Vagina (tissue), 2 donors: ENCODE measurements at regions not wholly inside any gene's neighbourhood (a gene's known extent, or its start where the extent isn't known, plus 50 kb on each side); places are given as distances from the start of the nearest gene placed in this dataset.

Experiments
- POLR2A ChIP-seq, 2 donors: fragments of 450-650 bp; IDR thresholded peaks; one replicate each; pipeline ENCODE4 v1.6.1; 2017; ENCODE audit warnings: antibody characterized with exemption in 2 of 2, mild to moderate bottlenecking in 2 of 2, moderate library complexity in 2 of 2
- POLR2AphosphoS5 ChIP-seq, 2 donors: sonication (generic); formaldehyde crosslinking; IDR thresholded peaks; one replicate each; pipeline ENCODE4 v1.9.0; 2017; ENCODE audit warnings: antibody characterized with exemption in 2 of 2, mild to moderate bottlenecking in 2 of 2, low read depth in 1 of 2; ENCODE audit not compliant: insufficient read depth in 1 of 2
- TF ChIP-seq, protein P1 (sequence below), 3 experiments: fragments of 450-650 bp in 2 of 3; fragments of 200-600 bp in 1 of 3; sonication (generic) in 1 of 3; IDR thresholded peaks; one replicate each; pipeline ENCODE4 v1.5.1; 2017 to 2019; ENCODE audit warnings: antibody characterized with exemption in 3 of 3, mild to moderate bottlenecking in 2 of 3, moderate library complexity in 2 of 3

GRCh38 chr4:124151031-124151430 lies 561.5 kb downstream of the ANKRD50 start:
- no peak for TF ChIP-seq POLR2A (IDR thresholded peaks at IDR 0.05)
- TF ChIP-seq, protein P1, sequence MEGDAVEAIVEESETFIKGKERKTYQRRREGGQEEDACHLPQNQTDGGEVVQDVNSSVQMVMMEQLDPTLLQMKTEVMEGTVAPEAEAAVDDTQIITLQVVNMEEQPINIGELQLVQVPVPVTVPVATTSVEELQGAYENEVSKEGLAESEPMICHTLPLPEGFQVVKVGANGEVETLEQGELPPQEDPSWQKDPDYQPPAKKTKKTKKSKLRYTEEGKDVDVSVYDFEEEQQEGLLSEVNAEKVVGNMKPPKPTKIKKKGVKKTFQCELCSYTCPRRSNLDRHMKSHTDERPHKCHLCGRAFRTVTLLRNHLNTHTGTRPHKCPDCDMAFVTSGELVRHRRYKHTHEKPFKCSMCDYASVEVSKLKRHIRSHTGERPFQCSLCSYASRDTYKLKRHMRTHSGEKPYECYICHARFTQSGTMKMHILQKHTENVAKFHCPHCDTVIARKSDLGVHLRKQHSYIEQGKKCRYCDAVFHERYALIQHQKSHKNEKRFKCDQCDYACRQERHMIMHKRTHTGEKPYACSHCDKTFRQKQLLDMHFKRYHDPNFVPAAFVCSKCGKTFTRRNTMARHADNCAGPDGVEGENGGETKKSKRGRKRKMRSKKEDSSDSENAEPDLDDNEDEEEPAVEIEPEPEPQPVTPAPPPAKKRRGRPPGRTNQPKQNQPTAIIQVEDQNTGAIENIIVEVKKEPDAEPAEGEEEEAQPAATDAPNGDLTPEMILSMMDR (IDR thresholded peaks at IDR 0.05) = no peak
- TF ChIP-seq POLR2AphosphoS5 (IDR thresholded peaks at IDR 0.05; ENCODE audit: insufficient read depth in 1 of 2, low read depth in 1 of 2) = no peak
